HL-60 (cell line): ENCODE measurements at regions not wholly inside any gene's neighbourhood (a gene's known extent, or its start where the extent isn't known, plus 50 kb on each side); places are given as distances from the start of the nearest gene placed in this dataset.

Source experiments
- DNase-seq, 2 experiments: peaks; one replicate each; pipeline ENCODE4 v3.0.0-alpha.2; 2010 to 2020; ENCODE audit warnings: low read depth in 1 of 2, low spot score in 1 of 2
- H3K27ac ChIP-seq: fragments of 250-450 bp; sonication (Bioruptor Pico); replicated peaks from 2 replicates; pipeline ENCODE4 v1.5.1; 2020; ENCODE audit warnings: mild to moderate bottlenecking, moderate library complexity
- H3K27me3 ChIP-seq: fragments of 250-450 bp; sonication (Bioruptor Pico); 2 replicates; pipeline ENCODE4 v1.5.1; 2021; ENCODE audit warnings: mild to moderate bottlenecking, moderate library complexity; ENCODE audit not compliant: insufficient read depth, poor library complexity, severe bottlenecking
- H3K4me3 ChIP-seq: replicated peaks from 2 replicates; pipeline ENCODE4 v1.5.1; 2011; ENCODE audit warnings: mild to moderate bottlenecking, control low read depth, low read length; ENCODE audit not compliant: insufficient read depth
- CTCF ChIP-seq: IDR thresholded peaks from one replicate; pipeline ENCODE4 v1.5.1; 2011; ENCODE audit warnings: low read length, control low read depth, inconsistent platforms; ENCODE audit not compliant: insufficient read depth
- GABPA ChIP-seq: IDR thresholded peaks from 2 replicates; pipeline ENCODE4 v1.6.1; 2012; ENCODE audit warnings: low read depth
- POLR2AphosphoS5 ChIP-seq: IDR thresholded peaks from 2 replicates; pipeline ENCODE4 v1.6.1; 2012; ENCODE audit warnings: low read depth
- REST ChIP-seq: IDR thresholded peaks from 2 replicates; pipeline ENCODE4 v1.6.1; 2012; ENCODE audit warnings: low read depth; ENCODE audit not compliant: insufficient replicate concordance
- SPI1 ChIP-seq: IDR thresholded peaks from 2 replicates; pipeline ENCODE4 v1.6.1; 2012; ENCODE audit warnings: low read depth, mild to moderate bottlenecking, borderline replicate concordance

DNA sequence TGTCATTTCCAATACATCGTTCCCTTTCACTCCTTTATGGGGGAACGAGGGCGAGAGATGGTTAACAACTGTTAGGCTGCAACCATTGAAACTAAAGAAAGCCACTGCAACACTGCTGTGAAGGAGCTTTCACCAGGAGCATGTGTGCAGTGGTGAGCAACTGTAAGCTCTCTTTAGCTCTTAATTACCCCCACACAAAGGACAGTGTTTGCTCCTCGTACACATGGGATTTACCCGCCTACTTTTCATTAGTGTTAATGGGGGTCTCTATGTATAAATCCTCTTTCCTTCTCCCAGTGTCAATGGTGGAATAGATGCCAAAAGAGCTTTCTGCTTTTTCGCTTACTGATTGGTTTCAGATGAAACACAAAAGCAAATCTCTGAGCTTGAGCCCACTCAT, 343.1 kb downstream of the FLRT2 start:
- TF ChIP-seq REST (no peak), CTCF (no peak), GABPA (no peak), POLR2AphosphoS5 (no peak), SPI1 (no peak)
- Histone ChIP-seq H3K27me3 (no peaks in the 10 kb centered on the region), H3K27ac (no peak overlapping the region), H3K4me3 (no peak overlapping the region)
- no peak for DNase-seq

- H3K4me3 ChIP-seq: no peak overlapping the region
- no peak overlapping the region for H3K27ac ChIP-seq
- TF ChIP-seq SPI1 (no peak), GABPA (no peak), CTCF (no peak), REST (no peak), POLR2AphosphoS5 (no peak)
- H3K27me3 ChIP-seq: no peaks in the 10 kb centered on the region
- no peak for DNase-seq
Observed at GRCh38 chr14:85867450-85867849, 337.5 kb downstream of the FLRT2 start.

DNA sequence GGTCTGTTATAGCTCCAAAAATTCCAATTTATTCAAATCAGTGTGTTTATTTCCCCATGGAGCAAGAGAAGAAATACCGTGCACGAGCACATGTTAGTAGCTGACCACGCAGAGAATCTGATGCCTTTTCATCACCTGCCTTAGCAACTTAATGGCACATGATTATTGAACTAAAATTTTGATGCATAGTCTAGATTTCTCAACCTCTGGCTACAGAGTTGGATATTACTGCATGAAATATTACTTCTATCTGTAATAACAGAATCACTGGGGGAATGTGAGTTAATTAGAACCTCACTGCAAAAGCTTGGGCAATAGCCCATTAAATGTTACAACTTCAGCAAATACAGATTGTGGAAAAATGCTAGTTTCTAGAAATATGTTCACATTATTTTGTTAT, 335.8 kb downstream of the FLRT2 start:
- H3K27ac ChIP-seq: no peak overlapping the region
- no peak for DNase-seq
- no peak overlapping the region for H3K4me3 ChIP-seq
- no peak for TF ChIP-seq GABPA
- TF ChIP-seq POLR2AphosphoS5: no peak
- no peak for TF ChIP-seq REST
- TF ChIP-seq SPI1: no peak
- no peak for TF ChIP-seq CTCF
- H3K27me3 ChIP-seq: no peaks in the 10 kb centered on the region
